Choroid plexus epithelial cell (primary cell): ENCODE measurements at regions not wholly inside any gene's neighbourhood (a gene's known extent, or its start where the extent isn't known, plus 50 kb on each side); places are given as distances from the start of the nearest gene placed in this dataset.

Experiments used
- DNase-seq: peaks from one replicate; pipeline ENCODE4 v3.0.0-alpha.2; 2010; ENCODE audit warnings: low read depth
- H3K4me3 ChIP-seq: 2 replicates; pipeline ENCODE4 v1.5.1; 2011; ENCODE audit warnings: low read depth, mild to moderate bottlenecking, control low read depth, low read length, moderate library complexity
- TF ChIP-seq, protein P1 (sequence below): conservative IDR thresholded peaks from 2 replicates; pipeline ENCODE4 v1.5.1; 2011; ENCODE audit warnings: low read depth, mild to moderate bottlenecking, control low read depth, inconsistent platforms, low read length, moderate library complexity

DNA sequence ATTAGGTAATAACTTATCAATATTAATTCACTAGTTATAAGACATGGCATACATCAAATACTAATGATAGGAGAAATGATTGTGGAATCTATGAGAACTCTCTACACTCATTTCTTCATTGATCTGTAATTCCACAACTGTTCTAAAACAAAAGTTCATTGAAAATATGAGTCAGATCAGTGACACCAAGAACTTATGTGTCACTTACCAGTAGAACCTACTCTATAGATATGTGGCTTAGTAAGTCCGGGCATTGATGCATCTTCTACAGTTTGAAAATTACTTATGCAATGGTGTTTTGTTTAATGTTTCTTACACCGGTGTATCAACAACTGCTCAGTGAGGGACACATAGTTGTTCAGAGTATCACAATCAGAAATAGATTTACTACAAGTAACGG is 520.3 kb downstream of the ARAP2 start:
- H3K4me3 ChIP-seq, result no peak overlapping the region
- TF ChIP-seq, protein P1, sequence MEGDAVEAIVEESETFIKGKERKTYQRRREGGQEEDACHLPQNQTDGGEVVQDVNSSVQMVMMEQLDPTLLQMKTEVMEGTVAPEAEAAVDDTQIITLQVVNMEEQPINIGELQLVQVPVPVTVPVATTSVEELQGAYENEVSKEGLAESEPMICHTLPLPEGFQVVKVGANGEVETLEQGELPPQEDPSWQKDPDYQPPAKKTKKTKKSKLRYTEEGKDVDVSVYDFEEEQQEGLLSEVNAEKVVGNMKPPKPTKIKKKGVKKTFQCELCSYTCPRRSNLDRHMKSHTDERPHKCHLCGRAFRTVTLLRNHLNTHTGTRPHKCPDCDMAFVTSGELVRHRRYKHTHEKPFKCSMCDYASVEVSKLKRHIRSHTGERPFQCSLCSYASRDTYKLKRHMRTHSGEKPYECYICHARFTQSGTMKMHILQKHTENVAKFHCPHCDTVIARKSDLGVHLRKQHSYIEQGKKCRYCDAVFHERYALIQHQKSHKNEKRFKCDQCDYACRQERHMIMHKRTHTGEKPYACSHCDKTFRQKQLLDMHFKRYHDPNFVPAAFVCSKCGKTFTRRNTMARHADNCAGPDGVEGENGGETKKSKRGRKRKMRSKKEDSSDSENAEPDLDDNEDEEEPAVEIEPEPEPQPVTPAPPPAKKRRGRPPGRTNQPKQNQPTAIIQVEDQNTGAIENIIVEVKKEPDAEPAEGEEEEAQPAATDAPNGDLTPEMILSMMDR, result no peak
- DNase-seq, result no peak

DNA sequence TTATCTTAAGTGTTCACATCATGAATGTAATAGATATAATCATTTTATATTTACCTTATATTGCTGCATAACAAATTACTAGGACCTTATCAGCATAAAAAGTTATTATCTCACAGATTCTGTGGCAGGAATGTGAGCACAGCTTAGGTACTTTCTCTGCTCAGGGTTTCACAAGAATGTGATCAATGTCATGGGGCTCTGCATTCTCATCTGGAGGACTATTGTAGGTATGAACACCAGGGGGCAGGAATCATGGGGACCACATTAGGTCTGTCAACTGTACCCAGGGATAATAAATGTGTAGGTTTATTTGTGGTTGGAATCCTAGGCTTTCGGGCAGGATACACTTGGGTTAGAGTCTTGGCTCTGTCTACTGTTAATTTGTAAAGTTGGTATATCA is 519.2 kb downstream of the ARAP2 start:
- TF ChIP-seq, protein P1, result no peak
- no peak for DNase-seq
- no peak overlapping the region for H3K4me3 ChIP-seq

DNA sequence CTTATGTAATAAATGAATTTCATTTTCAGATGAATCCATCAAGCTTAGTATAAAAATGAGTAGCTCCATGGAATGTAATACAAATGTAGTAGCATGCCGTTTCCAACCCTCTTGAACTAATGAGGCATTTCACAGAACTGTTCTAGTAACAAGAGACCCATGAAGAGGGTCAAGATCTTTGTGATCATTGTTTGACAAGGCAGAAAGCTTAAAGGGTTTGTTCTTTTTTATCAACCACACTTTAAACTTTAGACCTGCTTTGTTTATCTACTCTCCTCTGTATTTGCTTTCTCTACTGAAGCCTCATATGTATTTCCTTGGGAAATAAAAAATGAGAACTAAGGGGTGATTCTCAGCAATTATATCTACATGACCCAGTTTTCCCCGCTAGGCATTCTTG is 513.9 kb downstream of the ARAP2 start:
- no peak overlapping the region for H3K4me3 ChIP-seq
- no peak for DNase-seq
- TF ChIP-seq, protein P1, result no peak

DNA sequence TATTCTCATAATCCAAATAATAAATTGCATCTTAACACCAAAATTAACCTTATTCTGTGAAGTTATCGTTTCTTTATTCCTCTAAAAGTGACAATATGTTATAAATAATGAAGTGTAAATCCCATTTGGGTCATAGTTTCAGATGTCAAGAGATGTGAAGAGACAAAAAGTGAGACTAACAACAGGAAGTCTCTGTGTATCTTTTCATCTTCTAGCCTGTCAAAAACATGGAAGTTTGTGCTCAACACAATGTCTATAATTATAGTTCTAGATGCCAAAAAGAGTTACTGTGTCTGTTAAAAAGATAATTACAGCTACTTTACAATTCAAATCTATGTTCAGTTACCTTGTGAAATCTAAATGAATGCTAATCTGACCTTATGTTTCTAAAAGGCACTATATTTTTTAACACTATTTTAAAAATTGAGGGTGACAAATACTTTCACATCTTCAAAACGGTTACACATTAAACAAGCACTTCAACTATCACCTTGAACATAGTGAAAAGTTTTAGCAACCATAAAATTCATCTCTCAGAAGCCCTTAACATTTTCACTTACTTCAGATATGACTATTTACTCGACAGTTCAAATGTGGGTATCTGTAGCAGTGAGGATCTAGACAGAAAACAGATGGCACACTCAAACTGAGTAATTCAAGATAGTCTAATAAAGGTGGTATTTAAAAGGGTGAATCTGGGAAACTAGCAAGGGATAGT is 509.8 kb downstream of the ARAP2 start:
- no peak for DNase-seq
- no peak overlapping the region for H3K4me3 ChIP-seq
- TF ChIP-seq, protein P1, result no peak

DNA sequence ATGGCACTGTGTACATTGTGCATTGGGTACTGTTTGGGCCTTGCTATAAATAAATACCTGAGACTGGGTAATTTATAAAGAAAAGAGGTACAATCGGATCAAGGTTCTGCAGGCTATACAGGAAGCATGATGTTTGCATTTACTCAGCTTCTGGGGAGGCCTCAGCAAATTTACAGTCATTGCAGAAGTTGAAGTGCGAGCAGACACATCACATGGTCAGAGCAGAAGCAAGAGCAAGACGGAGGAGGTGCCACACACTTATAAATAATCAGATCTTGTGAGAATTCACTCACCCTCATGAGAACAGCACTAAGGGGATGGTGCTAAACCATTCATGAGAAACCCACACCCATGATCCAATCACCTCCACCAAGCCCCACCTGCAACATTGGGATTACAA is 505.0 kb downstream of the ARAP2 start:
- no peak for DNase-seq
- H3K4me3 ChIP-seq, result no peak overlapping the region
- TF ChIP-seq, protein P1, result no peak

DNA sequence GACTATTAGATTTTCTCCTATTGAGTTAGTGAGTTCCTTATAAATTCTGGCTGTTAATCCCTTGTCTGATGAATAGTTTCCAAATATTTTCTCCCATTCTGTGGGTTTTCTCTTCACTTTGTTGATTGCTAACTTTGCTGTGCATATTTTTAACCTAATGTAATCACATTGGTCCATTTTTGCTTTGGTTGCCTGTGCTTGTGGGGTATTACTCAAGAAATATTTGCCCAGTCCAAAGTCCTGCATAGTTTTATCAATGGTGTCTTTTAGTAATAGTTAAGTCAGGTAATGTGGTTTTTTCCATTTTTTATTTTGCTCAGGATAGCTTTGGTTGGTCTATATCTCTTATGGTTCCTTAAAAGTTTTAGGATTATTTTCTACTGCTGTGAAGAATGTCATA is 490.3 kb downstream of the ARAP2 start:
- H3K4me3 ChIP-seq, result no peak overlapping the region
- DNase-seq, result no peak
- TF ChIP-seq, protein P1, result no peak

DNA sequence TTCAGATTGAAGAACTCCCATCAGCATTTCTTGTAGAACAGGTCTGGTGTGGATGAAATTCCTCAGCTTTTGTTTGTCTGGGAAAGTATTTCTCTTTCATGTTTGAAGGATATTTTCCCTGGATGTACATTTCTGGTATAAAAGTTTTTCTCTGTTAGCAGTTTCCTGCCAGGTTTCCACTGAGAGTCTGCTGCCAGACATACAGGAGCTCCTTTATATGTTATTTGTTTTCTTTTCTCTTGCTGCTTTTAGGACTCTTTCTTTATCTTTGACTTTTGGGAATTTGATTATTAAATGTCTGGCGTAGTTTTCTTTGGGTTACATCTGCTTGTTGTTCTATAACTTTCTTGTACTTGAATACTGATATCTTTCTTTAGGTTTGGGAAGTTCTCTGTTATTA is 486.5 kb downstream of the ARAP2 start:
- H3K4me3 ChIP-seq, result no peak overlapping the region
- DNase-seq, result no peak
- TF ChIP-seq, protein P1, result no peak
